ENCODE measurements at regions not wholly inside any gene's neighbourhood (a gene's known extent, or its start where the extent isn't known, plus 50 kb on each side); places are given as distances from the start of the nearest gene placed in this dataset.

DNA sequence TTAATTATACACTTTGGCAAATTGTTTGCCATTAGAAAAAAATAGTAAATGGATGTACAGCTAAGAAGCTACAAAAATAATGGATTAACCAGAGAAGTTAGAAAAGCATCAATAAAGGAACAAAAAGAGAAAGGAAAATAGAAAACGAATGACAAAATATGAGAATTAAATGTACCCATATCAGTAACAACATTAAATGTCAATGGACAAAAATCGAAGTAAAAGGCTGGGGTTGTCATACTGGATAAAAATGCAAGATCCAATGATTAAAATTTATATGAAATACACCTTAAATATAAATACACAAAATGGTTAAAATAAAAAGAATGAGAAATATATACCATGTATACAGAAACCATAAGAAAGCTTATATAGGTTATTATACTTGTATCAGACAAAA is 470.6 kb downstream of the OCA2 start:
- TF ChIP-seq, protein P1, sequence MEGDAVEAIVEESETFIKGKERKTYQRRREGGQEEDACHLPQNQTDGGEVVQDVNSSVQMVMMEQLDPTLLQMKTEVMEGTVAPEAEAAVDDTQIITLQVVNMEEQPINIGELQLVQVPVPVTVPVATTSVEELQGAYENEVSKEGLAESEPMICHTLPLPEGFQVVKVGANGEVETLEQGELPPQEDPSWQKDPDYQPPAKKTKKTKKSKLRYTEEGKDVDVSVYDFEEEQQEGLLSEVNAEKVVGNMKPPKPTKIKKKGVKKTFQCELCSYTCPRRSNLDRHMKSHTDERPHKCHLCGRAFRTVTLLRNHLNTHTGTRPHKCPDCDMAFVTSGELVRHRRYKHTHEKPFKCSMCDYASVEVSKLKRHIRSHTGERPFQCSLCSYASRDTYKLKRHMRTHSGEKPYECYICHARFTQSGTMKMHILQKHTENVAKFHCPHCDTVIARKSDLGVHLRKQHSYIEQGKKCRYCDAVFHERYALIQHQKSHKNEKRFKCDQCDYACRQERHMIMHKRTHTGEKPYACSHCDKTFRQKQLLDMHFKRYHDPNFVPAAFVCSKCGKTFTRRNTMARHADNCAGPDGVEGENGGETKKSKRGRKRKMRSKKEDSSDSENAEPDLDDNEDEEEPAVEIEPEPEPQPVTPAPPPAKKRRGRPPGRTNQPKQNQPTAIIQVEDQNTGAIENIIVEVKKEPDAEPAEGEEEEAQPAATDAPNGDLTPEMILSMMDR (conservative IDR thresholded peaks at IDR 0.05; ENCODE audit: low read length) = no peak
- TF ChIP-seq EZH2phosphoT487 (IDR thresholded peaks at IDR 0.05; ENCODE audit: borderline replicate concordance, low read depth, low read length) = no peak
